ENCODE measurements at regions not wholly inside any gene's neighbourhood (a gene's known extent, or its start where the extent isn't known, plus 50 kb on each side); places are given as distances from the start of the nearest gene placed in this dataset.

- no peak for TF ChIP-seq CTCF (IDR thresholded peaks at IDR 0.05)
- no peak for TF ChIP-seq POLR2AphosphoS5 (IDR thresholded peaks at IDR 0.05)
- TF ChIP-seq POLR2A (IDR thresholded peaks at IDR 0.05), result no peak
- no peak for TF ChIP-seq EP300 (IDR thresholded peaks at IDR 0.05)
Measured at GRCh38 chr10:52440612-52441285, 126.7 kb downstream of the DKK1 start.

Measured in upper lobe of left lung (tissue), 4 donors.